GM23248 (cell line): ENCODE measurements at regions not wholly inside any gene's neighbourhood (a gene's known extent, or its start where the extent isn't known, plus 50 kb on each side); places are given as distances from the start of the nearest gene placed in this dataset.
"Not testable (repeated sequence)": the region's sequence is repeated elsewhere in the genome, so short reads cannot be mapped to it uniquely, and the experiment has no call there.

Experiments
- DNase-seq: peaks from one replicate; pipeline ENCODE4 v3.0.0-alpha.2; 2015
- H2AFZ ChIP-seq: fragments of 200-600 bp; sonication (generic); 2 replicates; pipeline ENCODE4 v1.6.1; 2016; ENCODE audit warnings: antibody characterized with exemption
- H3F3A ChIP-seq: fragments of 200-600 bp; sonication (generic); 2 replicates; pipeline ENCODE4 v1.6.1; 2016; ENCODE audit warnings: mild to moderate bottlenecking, antibody characterized with exemption, mixed run types; ENCODE audit not compliant: insufficient read depth
- H3K27ac ChIP-seq: fragments of 200-600 bp; sonication (generic); 2 replicates; pipeline ENCODE4 v1.5.1; 2016; ENCODE audit warnings: mild to moderate bottlenecking
- H3K27me3 ChIP-seq: fragments of 200-600 bp; sonication (generic); replicated peaks from 2 replicates; pipeline ENCODE4 v1.6.1; 2016; ENCODE audit warnings: mild to moderate bottlenecking; ENCODE audit not compliant: insufficient read depth
- H3K36me3 ChIP-seq: fragments of 200-600 bp; sonication (generic); 2 replicates; pipeline ENCODE4 v1.6.1; 2016; ENCODE audit warnings: low read depth, mild to moderate bottlenecking
- H3K4me1 ChIP-seq: fragments of 200-600 bp; sonication (generic); 2 replicates; pipeline ENCODE4 v1.6.1; 2016; ENCODE audit warnings: mild to moderate bottlenecking; ENCODE audit not compliant: insufficient read depth
- H3K4me2 ChIP-seq: fragments of 200-600 bp; sonication (generic); one replicate; pipeline ENCODE4 v1.6.1; 2016; ENCODE audit warnings: mild to moderate bottlenecking; ENCODE audit not compliant: unreplicated experiment
- H3K4me3 ChIP-seq: fragments of 200-600 bp; sonication (generic); 2 replicates; pipeline ENCODE4 v1.5.1; 2016; ENCODE audit warnings: mild to moderate bottlenecking
- H3K79me2 ChIP-seq: fragments of 200-600 bp; sonication (generic); 2 replicates; pipeline ENCODE4 v1.6.1; 2016; ENCODE audit warnings: mild to moderate bottlenecking; ENCODE audit not compliant: insufficient read depth
- H3K9ac ChIP-seq: fragments of 200-600 bp; sonication (generic); 2 replicates; pipeline ENCODE4 v1.6.1; 2016; ENCODE audit warnings: mild to moderate bottlenecking
- H3K9me2 ChIP-seq: fragments of 200-600 bp; sonication (generic); 2 replicates; pipeline ENCODE4 v1.6.1; 2016; ENCODE audit warnings: mixed run types, mild to moderate bottlenecking, moderate library complexity; ENCODE audit not compliant: insufficient read depth
- H3K9me3 ChIP-seq: fragments of 200-600 bp; sonication (generic); one replicate; pipeline ENCODE4 v1.6.1; 2017; ENCODE audit warnings: low read depth
- H4K20me1 ChIP-seq: fragments of 200-600 bp; sonication (generic); 2 replicates; pipeline ENCODE4 v1.6.0; 2016; ENCODE audit not compliant: insufficient read depth
- EZH2 ChIP-seq: fragments of 200-600 bp; sonication (generic); IDR thresholded peaks from 2 replicates; pipeline ENCODE4 v1.6.1; 2018; ENCODE audit warnings: antibody characterized with exemption, mild to moderate bottlenecking; ENCODE audit not compliant: insufficient read depth, poor library complexity, severe bottlenecking
- EZH2phosphoT487 ChIP-seq: fragments of 200-600 bp; sonication (generic); IDR thresholded peaks from 2 replicates; pipeline ENCODE4 v1.6.1; 2018; ENCODE audit warnings: antibody characterized with exemption, moderate library complexity, mild to moderate bottlenecking, low read depth; ENCODE audit not compliant: insufficient read depth
- WGBS, 2 experiments: methylation state at CpG; one replicate each; pipeline ENCODE4 v1.1.6; 2015 to 2017; ENCODE audit warnings: low lambda C conversion rate in 2 of 2, low coverage in 1 of 2; ENCODE audit errors: missing lambda C conversion rate in 2 of 2; 5-methylcytosine and 5-hydroxymethylcytosine counted together
- in situ Hi-C: fragments of 300-500 bp; cut with MboI; formaldehyde crosslinking; loops from 2 replicates; pipeline ENCODE4 v1.15.0; 2020

GRCh38 chr18:27311114-27311513, 126.0 kb upstream of the CHST9 start:
- H3K9me3 ChIP-seq, result no peaks in the 10 kb centered on the region
- no peak overlapping the region for H3K27ac ChIP-seq
- no peak for DNase-seq
- no peak overlapping the region for H3K4me3 ChIP-seq
- no peaks in the 10 kb centered on the region for H3K27me3 ChIP-seq
- no peak overlapping the region for H2AFZ ChIP-seq
- H3K79me2 ChIP-seq, result no peaks in the 10 kb centered on the region
- no peaks in the 10 kb centered on the region for H3K36me3 ChIP-seq
- no peaks in the 10 kb centered on the region for H3F3A ChIP-seq
- no peak overlapping the region for H3K4me2 ChIP-seq
- no peak for TF ChIP-seq EZH2phosphoT487
- no peak for TF ChIP-seq EZH2
- H4K20me1 ChIP-seq, result no peaks in the 10 kb centered on the region
- H3K9ac ChIP-seq, result no peak overlapping the region
- no peaks in the 10 kb centered on the region for H3K9me2 ChIP-seq
- in situ Hi-C loops, result no loop called here
- WGBS, 2 experiments, result 33 to 46% methylated on average over 2 of the region's 2 CpGs
- no peaks in the 10 kb centered on the region for H3K4me1 ChIP-seq

- no peaks in the 10 kb centered on the region for H3K9me3 ChIP-seq
- 17 to 20% methylated on average over 5 of the region's 5 CpGs for WGBS, 2 experiments
- no peaks in the 10 kb centered on the region for H3K4me1 ChIP-seq
- DNase-seq, result no peak
- no peak overlapping the region for H3K9ac ChIP-seq
- no peaks in the 10 kb centered on the region for H3K9me2 ChIP-seq
- H3K27me3 ChIP-seq, result no peaks in the 10 kb centered on the region
- H3K36me3 ChIP-seq, result no peaks in the 10 kb centered on the region
- no peak overlapping the region for H3K27ac ChIP-seq
- no peak overlapping the region for H2AFZ ChIP-seq
- no peak overlapping the region for H3K4me2 ChIP-seq
- TF ChIP-seq EZH2phosphoT487 (no peak), EZH2 (no peak)
- no peaks in the 10 kb centered on the region for H4K20me1 ChIP-seq
- H3F3A ChIP-seq, result no peaks in the 10 kb centered on the region
- no peak overlapping the region for H3K4me3 ChIP-seq
- in situ Hi-C loops, result no loop called here
- no peaks in the 10 kb centered on the region for H3K79me2 ChIP-seq
Measured at GRCh38 chr18:27301615-27302378, 116.7 kb upstream of the CHST9 start.

- H3K9ac ChIP-seq, result no peak overlapping the region
- 30 to 39% methylated on average over 4 of the region's 4 CpGs for WGBS, 2 experiments
- H3K36me3 ChIP-seq, result no peaks in the 10 kb centered on the region
- no peak overlapping the region for H3K27ac ChIP-seq
- H3K79me2 ChIP-seq, result no peaks in the 10 kb centered on the region
- H2AFZ ChIP-seq, result no peak overlapping the region
- no peaks in the 10 kb centered on the region for H4K20me1 ChIP-seq
- no peak for DNase-seq
- TF ChIP-seq EZH2 (no peak), EZH2phosphoT487 (no peak)
- no peaks in the 10 kb centered on the region for H3F3A ChIP-seq
- H3K4me1 ChIP-seq, result no peaks in the 10 kb centered on the region
- in situ Hi-C loops, result no loop called here
- H3K9me2 ChIP-seq, result no peaks in the 10 kb centered on the region
- H3K9me3 ChIP-seq, result no peaks in the 10 kb centered on the region
- no peaks in the 10 kb centered on the region for H3K27me3 ChIP-seq
- no peak overlapping the region for H3K4me3 ChIP-seq
- H3K4me2 ChIP-seq, result no peak overlapping the region
Measured at GRCh38 chr18:27298214-27298804, 113.2 kb upstream of the CHST9 start.

GRCh38 chr18:27285973-27286562, 101.0 kb upstream of the CHST9 start:
- in situ Hi-C loops, H3K4me2 ChIP-seq, H3K4me3 ChIP-seq: not testable (repeated sequence)

More at GRCh38 chr18:27285973-27286562, 101.0 kb upstream of the CHST9 start:
- not testable (repeated sequence) for H3K79me2 ChIP-seq, H3K9ac ChIP-seq, H3K27ac ChIP-seq, H2AFZ ChIP-seq, DNase-seq, H3F3A ChIP-seq, H3K9me3 ChIP-seq, H4K20me1 ChIP-seq, H3K9me2 ChIP-seq, H3K4me1 ChIP-seq, H3K27me3 ChIP-seq, H3K36me3 ChIP-seq
- 18 to 27% methylated on average over 2 of the region's 2 CpGs for WGBS, 2 experiments
